Osteocyte (in vitro differentiated cells): ENCODE measurements at regions not wholly inside any gene's neighbourhood (a gene's known extent, or its start where the extent isn't known, plus 50 kb on each side); places are given as distances from the start of the nearest gene placed in this dataset.

Source experiments
- DNase-seq: peaks from one replicate; pipeline ENCODE4 v3.0.0; 2021; ENCODE audit warnings: mixed read lengths; ENCODE audit not compliant: unreplicated experiment; ENCODE audit errors: extremely low spot score
- H3K27ac Mint-ChIP-seq: one replicate; pipeline ENCODE4 v1.8.0; 2021; ENCODE audit warnings: mild to moderate bottlenecking, mixed read lengths; ENCODE audit not compliant: unreplicated experiment
- H3K27me3 Mint-ChIP-seq: one replicate; pipeline ENCODE4 v1.8.0; 2021; ENCODE audit warnings: mixed read lengths; ENCODE audit not compliant: unreplicated experiment
- H3K36me3 Mint-ChIP-seq: one replicate; pipeline ENCODE4 v1.8.0; 2021; ENCODE audit warnings: mixed read lengths; ENCODE audit not compliant: unreplicated experiment
- H3K4me1 Mint-ChIP-seq: one replicate; pipeline ENCODE4 v1.8.0; 2021; ENCODE audit warnings: mixed read lengths; ENCODE audit not compliant: unreplicated experiment
- H3K4me3 Mint-ChIP-seq: one replicate; pipeline ENCODE4 v1.8.0; 2021; ENCODE audit warnings: mild to moderate bottlenecking, moderate library complexity, mixed read lengths; ENCODE audit not compliant: unreplicated experiment
- H3K9me3 Mint-ChIP-seq: one replicate; pipeline ENCODE4 v1.8.0; 2021; ENCODE audit warnings: mixed read lengths; ENCODE audit not compliant: unreplicated experiment
- CTCF ChIP-seq: fragments of 200-600 bp; sonication (generic); IDR thresholded peaks from 2 replicates; pipeline ENCODE4 v1.5.0; 2021; ENCODE audit warnings: antibody characterized with exemption, mild to moderate bottlenecking, moderate library complexity

GRCh38 chr10:29026802-29027580 lies 261.9 kb upstream of the LYZL1 start:
- Mint-ChIP-seq H3K27ac (no peak overlapping the region), H3K4me1 (peaks cover 33% of the 10 kb centered on the region)

GRCh38 chr10:29028486-29028885 lies 260.4 kb upstream of the LYZL1 start:
- Mint-ChIP-seq H3K9me3 (no peaks in the 10 kb centered on the region), H3K4me3 (no peak overlapping the region), H3K4me1 (peaks cover 25% of the 10 kb centered on the region), H3K27me3 (no peaks in the 10 kb centered on the region), H3K27ac (no peak overlapping the region), H3K36me3 (no peaks in the 10 kb centered on the region)
- no peak for TF ChIP-seq CTCF
- no peak for DNase-seq

More at GRCh38 chr10:29026802-29027580, 261.9 kb upstream of the LYZL1 start:
- no peaks in the 10 kb centered on the region for H3K27me3 Mint-ChIP-seq
- no peak for TF ChIP-seq CTCF
- H3K9me3 Mint-ChIP-seq: no peaks in the 10 kb centered on the region
- no peak for DNase-seq
- no peak overlapping the region for H3K4me3 Mint-ChIP-seq
- peaks cover 2% of the 10 kb centered on the region for H3K36me3 Mint-ChIP-seq

DNA sequence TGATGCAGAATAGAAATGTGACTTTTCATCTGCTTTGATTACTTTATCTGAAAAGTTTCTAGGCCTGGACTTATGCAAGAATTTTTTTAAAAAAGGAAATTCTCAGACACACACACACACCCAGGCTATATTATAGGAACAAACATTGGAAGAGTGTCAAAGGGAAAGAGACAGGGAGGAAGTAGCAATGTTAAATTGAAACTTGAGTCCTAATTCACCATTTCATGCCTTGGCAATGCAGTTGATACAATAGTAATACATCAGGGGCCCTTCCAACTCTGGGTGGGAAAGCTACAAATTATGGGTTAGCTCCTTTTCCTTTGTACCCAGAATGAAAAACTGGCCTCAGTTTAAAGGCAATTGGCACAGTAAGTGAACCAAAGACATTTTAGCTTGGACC lies 258.0 kb upstream of the LYZL1 start:
- peaks cover 15% of the 10 kb centered on the region for H3K4me1 Mint-ChIP-seq
- H3K9me3 Mint-ChIP-seq: no peaks in the 10 kb centered on the region
- no peak overlapping the region for H3K27ac Mint-ChIP-seq
- H3K27me3 Mint-ChIP-seq: no peaks in the 10 kb centered on the region
- no peak for TF ChIP-seq CTCF
- H3K36me3 Mint-ChIP-seq: no peaks in the 10 kb centered on the region
- no peak overlapping the region for H3K4me3 Mint-ChIP-seq
- no peak for DNase-seq

DNA sequence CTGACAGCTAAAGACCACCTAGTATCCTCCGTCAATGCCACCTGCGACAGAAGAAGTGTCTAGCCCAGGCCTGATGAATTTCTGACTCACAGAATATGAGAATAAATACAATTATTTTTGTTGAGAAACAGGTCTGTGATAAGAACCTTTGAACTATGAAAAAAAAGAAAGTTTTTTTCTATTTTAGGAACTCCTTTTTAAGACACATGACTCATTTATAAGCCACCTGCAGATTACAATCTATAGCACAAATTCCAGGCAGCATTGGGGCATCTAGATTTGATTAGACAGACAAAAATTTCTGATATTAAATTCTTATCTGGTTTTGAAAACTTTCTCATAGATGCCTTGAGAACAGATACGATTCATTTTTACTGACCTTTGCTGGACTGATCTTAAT lies 256.7 kb upstream of the LYZL1 start:
- Mint-ChIP-seq H3K27ac (no peak overlapping the region), H3K4me1 (peaks cover 13% of the 10 kb centered on the region), H3K27me3 (no peaks in the 10 kb centered on the region), H3K36me3 (no peaks in the 10 kb centered on the region), H3K9me3 (no peaks in the 10 kb centered on the region), H3K4me3 (no peak overlapping the region)
- DNase-seq: no peak
- no peak for TF ChIP-seq CTCF

DNA sequence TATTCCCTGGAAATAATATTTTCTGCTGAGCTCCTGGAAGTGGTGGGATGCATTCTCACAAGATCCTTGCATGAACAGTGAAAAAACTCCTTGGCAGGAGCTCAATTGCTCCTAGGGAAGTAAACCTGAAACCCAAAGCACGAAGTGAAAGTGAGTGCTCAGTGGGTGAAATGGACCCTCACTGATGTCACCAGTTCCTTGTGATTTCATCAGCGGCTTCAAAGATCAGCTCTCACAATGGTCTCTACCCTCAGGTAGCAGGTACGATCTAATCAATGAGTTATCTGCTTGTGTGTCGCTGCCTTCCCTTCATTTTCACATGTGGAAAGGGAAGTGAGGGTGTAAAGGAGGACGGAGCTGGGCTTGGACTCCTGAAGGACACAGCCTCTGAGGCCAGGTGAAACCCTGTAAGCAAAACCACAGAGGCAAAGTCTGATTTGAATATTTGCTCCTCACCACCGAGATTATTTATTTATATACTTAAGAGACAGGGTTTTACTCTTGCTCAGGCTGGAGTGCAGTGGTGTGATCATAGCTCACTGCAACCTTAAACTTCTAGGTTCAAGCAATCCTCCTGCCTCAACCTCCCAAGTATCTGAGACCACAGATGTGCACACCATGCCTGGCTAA lies 255.4 kb upstream of the LYZL1 start:
- H3K9me3 Mint-ChIP-seq: no peaks in the 10 kb centered on the region
- H3K36me3 Mint-ChIP-seq: no peaks in the 10 kb centered on the region
- H3K27me3 Mint-ChIP-seq: no peaks in the 10 kb centered on the region
- no peak for DNase-seq
- no peak overlapping the region for H3K4me3 Mint-ChIP-seq
- TF ChIP-seq CTCF: no peak
- H3K4me1 Mint-ChIP-seq: peaks cover 11% of the 10 kb centered on the region
- no peak overlapping the region for H3K27ac Mint-ChIP-seq
